ENCODE measurements at regions not wholly inside any gene's neighbourhood (a gene's known extent, or its start where the extent isn't known, plus 50 kb on each side); places are given as distances from the start of the nearest gene placed in this dataset.
"Not testable (repeated sequence)": the region's sequence is repeated elsewhere in the genome, so short reads cannot be mapped to it uniquely, and the experiment has no call there.

DNA sequence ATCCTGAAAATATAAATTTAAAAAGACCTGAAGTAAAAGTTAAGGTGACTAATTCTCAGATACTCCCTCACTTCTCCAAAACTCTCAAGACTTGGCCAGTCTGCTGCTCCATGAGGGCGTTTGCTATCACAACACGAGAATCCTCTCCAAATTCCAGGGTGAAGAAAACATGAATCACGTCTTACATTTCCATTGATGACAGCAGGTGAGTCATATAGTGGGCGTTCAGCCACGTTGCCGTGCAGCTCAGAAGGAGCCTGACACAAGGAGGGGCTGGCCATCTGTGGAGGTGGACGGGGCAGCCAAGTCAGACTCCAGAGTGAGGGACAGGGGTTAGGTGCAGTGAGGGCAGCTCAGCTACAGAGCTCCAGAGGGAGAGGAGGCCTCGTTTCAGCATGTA, 555.1 kb upstream of the ADAMTS16 start:
- Histone ChIP-seq H3K36me3 (ENCODE audit: control insufficient read depth in 2 of 3, insufficient read depth in 3 of 3, low read length in 3 of 3) (no peaks in the 10 kb centered on the region), H3K9me3 (ENCODE audit: control insufficient read depth in 2 of 3, insufficient read depth in 1 of 3, low read length in 3 of 3) (no peaks in the 10 kb centered on the region), H3K27ac (ENCODE audit: low read depth in 2 of 2, low read length in 2 of 2) (no peak overlapping the region), H3K27me3 (ENCODE audit: control insufficient read depth, insufficient read depth, low read length) (no peaks in the 10 kb centered on the region), H3K9ac (ENCODE audit: low read length in 3 of 3) (no peak overlapping the region), H3K4me1 (ENCODE audit: control insufficient read depth in 2 of 3, insufficient read depth in 2 of 3, low read depth in 1 of 3, low read length in 3 of 3) (peaks cover 0 to 3% (median 0%) of the 10 kb centered on the region in 3 donors), H3K4me3 (ENCODE audit: low read length in 3 of 3) (no peak overlapping the region)
- DNase-seq (no peak), FAIRE-seq (no peak)
- TF ChIP-seq, protein P1, sequence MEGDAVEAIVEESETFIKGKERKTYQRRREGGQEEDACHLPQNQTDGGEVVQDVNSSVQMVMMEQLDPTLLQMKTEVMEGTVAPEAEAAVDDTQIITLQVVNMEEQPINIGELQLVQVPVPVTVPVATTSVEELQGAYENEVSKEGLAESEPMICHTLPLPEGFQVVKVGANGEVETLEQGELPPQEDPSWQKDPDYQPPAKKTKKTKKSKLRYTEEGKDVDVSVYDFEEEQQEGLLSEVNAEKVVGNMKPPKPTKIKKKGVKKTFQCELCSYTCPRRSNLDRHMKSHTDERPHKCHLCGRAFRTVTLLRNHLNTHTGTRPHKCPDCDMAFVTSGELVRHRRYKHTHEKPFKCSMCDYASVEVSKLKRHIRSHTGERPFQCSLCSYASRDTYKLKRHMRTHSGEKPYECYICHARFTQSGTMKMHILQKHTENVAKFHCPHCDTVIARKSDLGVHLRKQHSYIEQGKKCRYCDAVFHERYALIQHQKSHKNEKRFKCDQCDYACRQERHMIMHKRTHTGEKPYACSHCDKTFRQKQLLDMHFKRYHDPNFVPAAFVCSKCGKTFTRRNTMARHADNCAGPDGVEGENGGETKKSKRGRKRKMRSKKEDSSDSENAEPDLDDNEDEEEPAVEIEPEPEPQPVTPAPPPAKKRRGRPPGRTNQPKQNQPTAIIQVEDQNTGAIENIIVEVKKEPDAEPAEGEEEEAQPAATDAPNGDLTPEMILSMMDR (IDR thresholded peaks at IDR 0.05; ENCODE audit: borderline replicate concordance, extremely low read depth, insufficient read depth): no peak
- intact Hi-C loops (cut with DNase I): no loop called here

DNA sequence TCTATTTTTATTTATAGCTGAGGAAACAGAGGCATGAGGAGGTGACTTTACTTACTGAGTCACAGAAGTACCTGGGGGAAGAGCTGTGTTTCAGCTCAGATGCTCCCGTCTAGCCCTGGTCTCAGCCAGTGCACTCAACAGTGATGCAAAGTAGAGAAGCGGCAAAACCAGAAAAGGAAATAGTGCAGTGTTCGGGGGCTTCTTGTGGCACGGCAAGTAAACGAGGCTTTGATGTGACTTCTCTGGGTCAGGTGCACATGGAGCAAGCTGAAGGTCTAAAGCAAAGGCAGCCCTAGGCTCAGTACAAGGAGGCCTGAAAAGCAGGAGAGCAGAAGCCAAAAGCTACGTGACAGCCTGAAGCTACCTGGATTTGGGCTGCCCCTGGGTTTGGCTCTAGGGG, 526.7 kb upstream of the ADAMTS16 start:
- intact Hi-C loops (cut with DNase I): no loop called here
- Histone ChIP-seq H3K4me3 (ENCODE audit: low read length in 3 of 3) (no peak overlapping the region), H3K9ac (ENCODE audit: low read length in 3 of 3) (no peak overlapping the region), H3K27ac (ENCODE audit: low read depth in 2 of 2, low read length in 2 of 2) (no peak overlapping the region), H3K4me1 (ENCODE audit: control insufficient read depth in 2 of 3, insufficient read depth in 2 of 3, low read depth in 1 of 3, low read length in 3 of 3) (no peaks in the 10 kb centered on the region), H3K9me3 (ENCODE audit: control insufficient read depth in 2 of 3, insufficient read depth in 1 of 3, low read length in 3 of 3) (no peaks in the 10 kb centered on the region), H3K27me3 (ENCODE audit: control insufficient read depth, insufficient read depth, low read length) (no peaks in the 10 kb centered on the region), H3K36me3 (ENCODE audit: control insufficient read depth in 2 of 3, insufficient read depth in 3 of 3, low read length in 3 of 3) (no peaks in the 10 kb centered on the region)
- FAIRE-seq (no peak), DNase-seq (no peak)
- TF ChIP-seq, protein P1 (IDR thresholded peaks at IDR 0.05; ENCODE audit: borderline replicate concordance, extremely low read depth, insufficient read depth): no peak

DNA sequence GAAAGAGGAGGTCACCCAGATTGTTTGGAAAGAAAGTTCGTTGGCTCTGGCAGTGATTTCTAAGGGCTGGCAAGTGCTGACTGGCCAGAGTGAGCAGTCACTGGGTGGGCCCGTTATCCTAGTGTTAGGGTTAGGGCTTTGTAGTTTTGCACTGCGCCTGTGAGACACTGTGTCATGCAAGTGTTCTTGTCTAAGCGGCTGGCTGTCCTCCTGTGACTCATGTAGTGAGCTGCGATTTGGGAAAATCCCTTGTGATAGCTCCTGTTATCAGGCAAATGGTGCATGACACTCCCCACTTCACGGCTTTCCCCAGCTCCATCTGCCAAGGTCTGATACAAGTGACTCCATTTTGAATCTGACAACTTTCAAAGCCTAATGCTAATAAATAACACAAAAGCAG, 526.0 kb upstream of the ADAMTS16 start:
- intact Hi-C loops (cut with DNase I): no loop called here
- no peaks in the 10 kb centered on the region for H3K4me1 ChIP-seq (ENCODE audit: control insufficient read depth in 2 of 3, insufficient read depth in 2 of 3, low read depth in 1 of 3, low read length in 3 of 3)

DNA sequence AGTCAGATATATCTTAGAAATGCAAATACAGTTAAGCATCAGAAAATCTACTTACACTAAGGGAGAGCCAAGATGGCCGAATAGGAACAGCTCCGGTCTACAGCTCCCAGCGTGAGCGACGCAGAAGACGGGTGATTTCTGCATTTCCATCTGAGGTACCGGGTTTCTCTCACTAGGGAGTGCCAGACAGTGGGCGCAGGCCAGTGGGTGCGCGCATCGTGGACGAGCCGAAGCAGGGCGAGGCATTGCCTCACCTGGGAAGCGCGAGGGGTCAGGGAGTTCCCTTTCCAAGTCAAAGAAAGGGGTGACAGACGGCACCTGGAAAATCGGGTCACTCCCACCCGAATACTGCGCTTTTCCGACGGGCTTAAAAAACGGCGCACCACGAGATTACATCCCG, 524.8 kb upstream of the ADAMTS16 start:
- H3K36me3 ChIP-seq (ENCODE audit: control insufficient read depth in 2 of 3, insufficient read depth in 3 of 3, low read length in 3 of 3); H3K9me3 ChIP-seq (ENCODE audit: control insufficient read depth in 2 of 3, insufficient read depth in 1 of 3, low read length in 3 of 3); FAIRE-seq; H3K27ac ChIP-seq (ENCODE audit: low read depth in 2 of 2, low read length in 2 of 2); DNase-seq; H3K9ac ChIP-seq (ENCODE audit: low read length in 3 of 3); H3K4me1 ChIP-seq (ENCODE audit: control insufficient read depth in 2 of 3, insufficient read depth in 2 of 3, low read depth in 1 of 3, low read length in 3 of 3); H3K27me3 ChIP-seq (ENCODE audit: control insufficient read depth, insufficient read depth, low read length); intact Hi-C loops (cut with DNase I); H3K4me3 ChIP-seq (ENCODE audit: low read length in 3 of 3): not testable (repeated sequence)

More for the DNA sequence above, 526.0 kb upstream of the ADAMTS16 start:
- DNase-seq (no peak), FAIRE-seq (no peak)
- Histone ChIP-seq H3K9ac (ENCODE audit: low read length in 3 of 3) (no peak overlapping the region), H3K27ac (ENCODE audit: low read depth in 2 of 2, low read length in 2 of 2) (no peak overlapping the region), H3K4me3 (ENCODE audit: low read length in 3 of 3) (no peak overlapping the region), H3K9me3 (ENCODE audit: control insufficient read depth in 2 of 3, insufficient read depth in 1 of 3, low read length in 3 of 3) (no peaks in the 10 kb centered on the region), H3K27me3 (ENCODE audit: control insufficient read depth, insufficient read depth, low read length) (no peaks in the 10 kb centered on the region), H3K36me3 (ENCODE audit: control insufficient read depth in 2 of 3, insufficient read depth in 3 of 3, low read length in 3 of 3) (no peaks in the 10 kb centered on the region)
- TF ChIP-seq, protein P1 (IDR thresholded peaks at IDR 0.05; ENCODE audit: borderline replicate concordance, extremely low read depth, insufficient read depth): no peak

All from kidney (tissue), 13 donors.